PC-3 (cell line): ENCODE measurements at regions not wholly inside any gene's neighbourhood (a gene's known extent, or its start where the extent isn't known, plus 50 kb on each side); places are given as distances from the start of the nearest gene placed in this dataset.

ENCODE experiments used
- ATAC-seq: fragments of 200-7000 bp; cut with Tn5 transposase; 2 replicates; pipeline ENCODE4 v1.9.1; 2020; ENCODE audit warnings: mild to moderate bottlenecking, moderate library complexity
- BruUV-seq: library from RNA; stranded (reverse); fragments of 400-500 nt; replicated peaks from 2 replicates; lab custom pipeline; 2021; lab: Mats Ljungman, UMichigan
- CTCF ChIA-PET: fragments of 300-600 bp; sonication (Branson Sonifier 250); formaldehyde crosslinking; loops from one replicate; lab custom pipeline; 2022; ENCODE audit warnings: antibody characterized with exemption; lab: Charles Lee
- POLR2A ChIA-PET: fragments of 300-600 bp; sonication (Branson Sonifier 250); formaldehyde crosslinking; loops from one replicate; lab custom pipeline; 2022; ENCODE audit warnings: antibody characterized with exemption; ENCODE audit not compliant: unreplicated experiment; lab: Charles Lee
- DNase-seq: peaks from one replicate; pipeline ENCODE4 v3.0.0-alpha.2; 2015
- H2AFZ ChIP-seq: fragments of 300-600 bp; sonication (generic); 2 replicates; pipeline ENCODE4 v1.6.0; 2016; ENCODE audit warnings: antibody characterized with exemption, low read length
- H3F3A ChIP-seq: fragments of 300-600 bp; sonication (generic); one replicate; pipeline ENCODE4 v1.6.0; 2017; ENCODE audit warnings: antibody characterized with exemption, low read length, control low read depth, mild to moderate bottlenecking; ENCODE audit not compliant: unreplicated experiment
- H3K27ac ChIP-seq: fragments of 300-600 bp; sonication (generic); 2 replicates; pipeline ENCODE4 v1.5.1; 2016; ENCODE audit warnings: mild to moderate bottlenecking, low read length
- H3K27me3 ChIP-seq: fragments of 300-600 bp; sonication (generic); 2 replicates; pipeline ENCODE4 v1.6.1; 2016; ENCODE audit warnings: low read length, mixed read lengths
- H3K36me3 ChIP-seq: fragments of 300-600 bp; sonication (generic); 2 replicates; pipeline ENCODE4 v1.6.1; 2016; ENCODE audit warnings: low read depth, mixed run types, low read length, mixed read lengths
- H3K4me1 ChIP-seq: fragments of 300-600 bp; sonication (generic); 2 replicates; pipeline ENCODE4 v1.5.1; 2016; ENCODE audit warnings: low read length; ENCODE audit not compliant: insufficient read depth
- H3K4me2 ChIP-seq: fragments of 300-600 bp; sonication (generic); 2 replicates; pipeline ENCODE4 v1.6.0; 2016; ENCODE audit warnings: low read length
- H3K4me3 ChIP-seq: fragments of 300-600 bp; sonication (generic); 2 replicates; pipeline ENCODE4 v1.5.1; 2016; ENCODE audit warnings: mild to moderate bottlenecking, low read length, mixed read lengths
- H3K79me2 ChIP-seq: fragments of 300-600 bp; sonication (generic); 2 replicates; pipeline ENCODE4 v1.6.1; 2017; ENCODE audit warnings: low read length, mixed read lengths
- H3K9ac ChIP-seq: fragments of 300-600 bp; sonication (generic); 2 replicates; pipeline ENCODE4 v1.6.0; 2016; ENCODE audit warnings: mild to moderate bottlenecking, low read length
- H3K9me2 ChIP-seq: fragments of 300-600 bp; sonication (generic); replicated peaks from 2 replicates; pipeline ENCODE4 v1.6.1; 2016; ENCODE audit warnings: mixed run types, low read length, mixed read lengths
- H3K9me3 ChIP-seq: fragments of 300-600 bp; sonication (generic); 2 replicates; pipeline ENCODE4 v1.6.1; 2016; ENCODE audit warnings: low read length, mixed read lengths
- H4K20me1 ChIP-seq: fragments of 300-600 bp; sonication (generic); 2 replicates; pipeline ENCODE4 v1.6.1; 2016; ENCODE audit warnings: low read length, mixed read lengths
- EZH2 ChIP-seq: fragments of 300-600 bp; sonication (generic); IDR thresholded peaks from one replicate; pipeline ENCODE4 v1.6.1; 2017; ENCODE audit warnings: antibody characterized with exemption, mild to moderate bottlenecking, low read length; ENCODE audit not compliant: unreplicated experiment
- EZH2phosphoT487 ChIP-seq: fragments of 300-600 bp; sonication (generic); IDR thresholded peaks from 2 replicates; pipeline ENCODE4 v1.6.1; 2018; ENCODE audit warnings: mild to moderate bottlenecking, antibody characterized with exemption, low read length, borderline replicate concordance
- intact Hi-C: fragments of 100-400 bp; cut with micrococcal nuclease; formaldehyde crosslinking; loops from 2 replicates; pipeline ENCODE4 v1.9.0; 2023
- TF ChIP-seq, protein P1 (sequence below): fragments of 300-600 bp; sonication (generic); conservative IDR thresholded peaks from 2 replicates; pipeline ENCODE4 v1.5.1; 2017; ENCODE audit warnings: antibody characterized with exemption, low read depth, mild to moderate bottlenecking, low read length

DNA sequence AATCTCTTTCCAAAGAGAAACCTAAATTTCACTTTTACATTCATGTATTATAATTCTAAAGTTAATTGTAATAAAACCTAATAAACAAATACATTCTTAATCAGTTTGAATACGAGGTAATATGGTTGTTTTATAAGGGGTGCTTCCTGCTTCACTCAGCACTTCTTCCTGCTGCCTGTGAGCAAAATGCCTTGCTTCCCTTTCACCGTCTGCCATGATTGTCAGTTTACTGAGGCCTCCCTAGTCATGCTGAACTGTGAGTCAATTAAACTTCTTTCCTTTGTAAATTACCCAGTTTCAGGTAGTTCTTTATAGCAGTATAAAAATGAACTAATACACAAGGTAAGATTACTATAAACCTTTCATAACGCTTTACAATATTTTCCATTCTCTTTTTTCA is 491.1 kb upstream of the LRRC7 start:
- no peaks in the 10 kb centered on the region for H3K9me3 ChIP-seq
- H3F3A ChIP-seq = no peaks in the 10 kb centered on the region
- ChIA-PET CTCF (no interaction called here), POLR2A (no interaction called here)
- no peak overlapping the region for H3K4me2 ChIP-seq
- no peak overlapping the region for H3K4me3 ChIP-seq
- H3K36me3 ChIP-seq = no peaks in the 10 kb centered on the region
- no peaks in the 10 kb centered on the region for H4K20me1 ChIP-seq
- peaks cover 5% of the 10 kb centered on the region; the same call in 1 of the 2 replicates for H3K27me3 ChIP-seq
- no peak overlapping the region for H3K9ac ChIP-seq
- no peaks in the 10 kb centered on the region for H3K9me2 ChIP-seq
- H3K79me2 ChIP-seq = no peaks in the 10 kb centered on the region
- H3K4me1 ChIP-seq = no peaks in the 10 kb centered on the region
- H2AFZ ChIP-seq = no peak overlapping the region
- no peak overlapping the region for H3K27ac ChIP-seq
- ATAC-seq = no peak
- no peak for TF ChIP-seq EZH2
- no peak for DNase-seq
- intact Hi-C loops = no loop called here
- no TSS peak for BruUV-seq

DNA sequence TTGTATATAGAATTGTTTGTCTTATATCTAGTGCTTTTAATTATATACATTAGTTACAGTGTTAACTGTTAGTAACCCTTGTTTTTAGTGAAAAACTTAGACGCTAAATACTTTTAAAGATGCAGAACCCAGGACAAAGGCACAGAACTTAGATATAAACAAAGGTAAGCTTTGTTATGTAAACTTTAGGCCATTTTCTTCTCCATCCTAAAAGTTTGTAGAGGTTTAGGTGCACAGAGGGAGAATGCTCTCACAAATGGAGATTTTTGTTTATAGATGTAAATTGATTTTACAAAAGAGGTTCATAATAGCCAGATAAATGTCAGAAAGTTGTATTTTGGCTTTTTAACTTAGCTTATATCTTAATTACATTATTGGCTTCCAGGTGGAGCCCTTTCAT is 490.5 kb upstream of the LRRC7 start:
- Histone ChIP-seq H3K4me2 (no peak overlapping the region), H3F3A (no peaks in the 10 kb centered on the region), H2AFZ (no peak overlapping the region), H3K27ac (no peak overlapping the region), H3K36me3 (no peaks in the 10 kb centered on the region), H3K9ac (no peak overlapping the region), H3K4me3 (no peak overlapping the region), H3K4me1 (no peaks in the 10 kb centered on the region), H3K9me3 (no peaks in the 10 kb centered on the region), H3K9me2 (no peaks in the 10 kb centered on the region), H3K79me2 (no peaks in the 10 kb centered on the region), H4K20me1 (no peaks in the 10 kb centered on the region), H3K27me3 (peaks cover 10% of the 10 kb centered on the region; the same call in 1 of the 2 replicates)
- TF ChIP-seq EZH2phosphoT487 (no peak), EZH2 (no peak)
- TF ChIP-seq, protein P1, sequence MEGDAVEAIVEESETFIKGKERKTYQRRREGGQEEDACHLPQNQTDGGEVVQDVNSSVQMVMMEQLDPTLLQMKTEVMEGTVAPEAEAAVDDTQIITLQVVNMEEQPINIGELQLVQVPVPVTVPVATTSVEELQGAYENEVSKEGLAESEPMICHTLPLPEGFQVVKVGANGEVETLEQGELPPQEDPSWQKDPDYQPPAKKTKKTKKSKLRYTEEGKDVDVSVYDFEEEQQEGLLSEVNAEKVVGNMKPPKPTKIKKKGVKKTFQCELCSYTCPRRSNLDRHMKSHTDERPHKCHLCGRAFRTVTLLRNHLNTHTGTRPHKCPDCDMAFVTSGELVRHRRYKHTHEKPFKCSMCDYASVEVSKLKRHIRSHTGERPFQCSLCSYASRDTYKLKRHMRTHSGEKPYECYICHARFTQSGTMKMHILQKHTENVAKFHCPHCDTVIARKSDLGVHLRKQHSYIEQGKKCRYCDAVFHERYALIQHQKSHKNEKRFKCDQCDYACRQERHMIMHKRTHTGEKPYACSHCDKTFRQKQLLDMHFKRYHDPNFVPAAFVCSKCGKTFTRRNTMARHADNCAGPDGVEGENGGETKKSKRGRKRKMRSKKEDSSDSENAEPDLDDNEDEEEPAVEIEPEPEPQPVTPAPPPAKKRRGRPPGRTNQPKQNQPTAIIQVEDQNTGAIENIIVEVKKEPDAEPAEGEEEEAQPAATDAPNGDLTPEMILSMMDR = no peak
- ChIA-PET CTCF (no interaction called here), POLR2A (no interaction called here)
- BruUV-seq = no TSS peak
- DNase-seq (no peak), ATAC-seq (no peak)
- intact Hi-C loops = no loop called here

DNA sequence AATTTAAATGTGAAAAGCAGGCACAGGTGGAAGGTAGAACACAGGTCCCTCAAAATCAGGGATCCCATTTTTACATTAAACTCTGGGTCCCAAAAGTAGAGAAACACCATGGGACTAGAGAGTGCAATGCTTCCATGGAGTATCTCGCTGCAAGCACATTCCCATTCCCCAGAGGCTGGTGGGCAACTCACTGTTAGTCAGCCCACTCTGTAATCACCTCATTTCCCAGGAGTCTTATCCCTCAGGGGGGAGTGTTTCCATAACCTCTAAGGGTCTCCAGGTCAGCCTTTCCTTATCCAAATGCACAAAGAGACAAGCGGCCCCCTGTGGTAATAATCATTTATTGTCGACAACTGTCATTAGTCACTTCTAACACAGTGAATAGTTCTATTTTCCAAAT is 490.1 kb upstream of the LRRC7 start:
- H3K4me1 ChIP-seq = no peaks in the 10 kb centered on the region
- H3K36me3 ChIP-seq = no peaks in the 10 kb centered on the region
- no peak overlapping the region for H3K4me2 ChIP-seq
- CTCF ChIA-PET = no interaction called here
- no peak overlapping the region for H3K4me3 ChIP-seq
- no peaks in the 10 kb centered on the region for H3K9me3 ChIP-seq
- H3K27ac ChIP-seq = no peak overlapping the region
- intact Hi-C loops = no loop called here
- no peak for TF ChIP-seq EZH2
- no peak for TF ChIP-seq EZH2phosphoT487
- TF ChIP-seq, protein P1 = no peak
- ATAC-seq (no peak), DNase-seq (no peak)
- H3K9me2 ChIP-seq = no peaks in the 10 kb centered on the region
- no peak overlapping the region for H2AFZ ChIP-seq
- H3K27me3 ChIP-seq = peaks cover 14% of the 10 kb centered on the region
- no peaks in the 10 kb centered on the region for H4K20me1 ChIP-seq
- BruUV-seq = no TSS peak
- no peak overlapping the region for H3K9ac ChIP-seq
- POLR2A ChIA-PET = no interaction called here
- H3K79me2 ChIP-seq = no peaks in the 10 kb centered on the region
- no peaks in the 10 kb centered on the region for H3F3A ChIP-seq
